Suprapubic skin (tissue), 4 donors: ENCODE measurements at regions not wholly inside any gene's neighbourhood (a gene's known extent, or its start where the extent isn't known, plus 50 kb on each side); places are given as distances from the start of the nearest gene placed in this dataset.

Experiments used
- DNase-seq, 2 donors: peaks; one replicate each; pipeline ENCODE4 v3.0.0-alpha.2; 2019; ENCODE audit warnings: low spot score in 2 of 2
- H3K27ac ChIP-seq: fragments of 200-600 bp; sonication (generic); one replicate; pipeline ENCODE4 v1.5.1; 2019
- H3K27me3 ChIP-seq: fragments of 200-600 bp; sonication (generic); one replicate; pipeline ENCODE4 v1.5.1; 2019
- H3K36me3 ChIP-seq: fragments of 200-600 bp; sonication (generic); one replicate; pipeline ENCODE4 v1.5.1; 2019
- H3K4me1 ChIP-seq: fragments of 200-600 bp; sonication (generic); one replicate; pipeline ENCODE4 v1.5.1; 2019
- H3K4me3 ChIP-seq: fragments of 200-600 bp; sonication (generic); one replicate; pipeline ENCODE4 v1.5.1; 2019; ENCODE audit warnings: mild to moderate bottlenecking
- H3K9me3 ChIP-seq: fragments of 200-600 bp; sonication (generic); one replicate; pipeline ENCODE4 v1.5.1; 2019
- EP300 ChIP-seq: sonication (generic); formaldehyde crosslinking; IDR thresholded peaks from one replicate; pipeline ENCODE4 v1.6.1; 2017; ENCODE audit warnings: antibody characterized with exemption
- POLR2A ChIP-seq, 2 donors: fragments of 450-650 bp; IDR thresholded peaks; one replicate each; pipeline ENCODE4 v1.6.1; 2017; ENCODE audit warnings: antibody characterized with exemption in 2 of 2, mild to moderate bottlenecking in 2 of 2, moderate library complexity in 2 of 2
- POLR2AphosphoS5 ChIP-seq, 3 donors: sonication (generic); formaldehyde crosslinking; IDR thresholded peaks; one replicate each; pipeline ENCODE4 v1.6.1; 2017; ENCODE audit warnings: antibody characterized with exemption in 3 of 3
- WGBS: methylation state at CpG from one replicate; pipeline ENCODE4 v1.1.5; 2018; 5-methylcytosine and 5-hydroxymethylcytosine counted together
- TF ChIP-seq, protein P1 (sequence below), 2 donors: fragments of 200-600 bp in 1 of 2; fragments of 450-650 bp in 1 of 2; sonication (generic) in 1 of 2; IDR thresholded peaks; one replicate each; pipeline ENCODE4 v1.5.1; 2016 to 2019; ENCODE audit warnings: antibody characterized with exemption in 2 of 2, mild to moderate bottlenecking in 1 of 2, moderate library complexity in 1 of 2

DNA sequence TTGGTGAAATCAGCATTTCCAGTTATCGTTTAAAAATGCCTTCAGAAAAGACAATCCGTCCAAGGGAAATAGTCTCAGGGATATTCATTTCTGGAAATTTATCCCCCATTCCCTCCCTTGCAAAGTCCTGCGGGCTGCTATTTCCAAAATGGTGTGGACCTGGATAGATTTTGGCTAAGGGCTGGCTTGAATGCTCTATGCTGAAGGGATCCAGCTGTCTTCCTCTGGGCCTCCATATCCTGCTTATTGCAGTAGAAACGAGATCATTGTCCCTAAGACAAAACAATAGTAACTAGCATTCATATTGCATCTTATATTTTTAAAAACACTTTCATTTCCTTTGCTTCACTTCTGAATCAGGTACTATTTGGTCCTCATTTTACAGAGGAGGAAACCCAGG, 129.9 kb downstream of the ANKRD60 start:
- no peak for DNase-seq
- Histone ChIP-seq H3K4me1 (peaks cover 6% of the 10 kb centered on the region), H3K27ac (no peak overlapping the region), H3K27me3 (no peaks in the 10 kb centered on the region), H3K4me3 (no peak overlapping the region), H3K36me3 (no peaks in the 10 kb centered on the region), H3K9me3 (no peaks in the 10 kb centered on the region)
- WGBS = 90% methylated on average over 4 of the region's 4 CpGs
- TF ChIP-seq EP300 (no peak), POLR2AphosphoS5 (IDR thresholded peaks at IDR 0.05) (no peak), POLR2A (IDR thresholded peaks at IDR 0.05) (no peak)
- TF ChIP-seq, protein P1, sequence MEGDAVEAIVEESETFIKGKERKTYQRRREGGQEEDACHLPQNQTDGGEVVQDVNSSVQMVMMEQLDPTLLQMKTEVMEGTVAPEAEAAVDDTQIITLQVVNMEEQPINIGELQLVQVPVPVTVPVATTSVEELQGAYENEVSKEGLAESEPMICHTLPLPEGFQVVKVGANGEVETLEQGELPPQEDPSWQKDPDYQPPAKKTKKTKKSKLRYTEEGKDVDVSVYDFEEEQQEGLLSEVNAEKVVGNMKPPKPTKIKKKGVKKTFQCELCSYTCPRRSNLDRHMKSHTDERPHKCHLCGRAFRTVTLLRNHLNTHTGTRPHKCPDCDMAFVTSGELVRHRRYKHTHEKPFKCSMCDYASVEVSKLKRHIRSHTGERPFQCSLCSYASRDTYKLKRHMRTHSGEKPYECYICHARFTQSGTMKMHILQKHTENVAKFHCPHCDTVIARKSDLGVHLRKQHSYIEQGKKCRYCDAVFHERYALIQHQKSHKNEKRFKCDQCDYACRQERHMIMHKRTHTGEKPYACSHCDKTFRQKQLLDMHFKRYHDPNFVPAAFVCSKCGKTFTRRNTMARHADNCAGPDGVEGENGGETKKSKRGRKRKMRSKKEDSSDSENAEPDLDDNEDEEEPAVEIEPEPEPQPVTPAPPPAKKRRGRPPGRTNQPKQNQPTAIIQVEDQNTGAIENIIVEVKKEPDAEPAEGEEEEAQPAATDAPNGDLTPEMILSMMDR (IDR thresholded peaks at IDR 0.05) = no peak

DNA sequence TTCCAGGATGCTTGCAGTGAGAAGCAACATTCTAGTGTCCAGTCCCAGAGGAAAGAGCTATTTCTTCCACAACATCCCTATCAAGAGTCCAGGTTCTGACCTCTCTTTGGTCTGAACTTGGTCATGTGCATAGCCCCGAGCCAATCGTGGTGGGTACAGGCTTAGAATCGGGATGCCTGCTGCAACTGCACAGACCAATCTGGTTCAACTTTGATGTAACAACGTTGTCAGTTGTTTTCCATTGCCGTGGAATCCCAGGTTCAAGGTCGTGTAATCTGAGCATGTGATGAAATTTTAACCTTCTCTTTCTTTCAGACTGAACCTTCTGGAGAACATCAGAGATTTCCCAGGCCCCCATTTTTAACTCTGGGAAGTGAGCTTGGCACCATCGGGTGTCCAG, 130.5 kb downstream of the ANKRD60 start:
- H3K4me3 ChIP-seq = no peak overlapping the region
- no peak for DNase-seq
- no peaks in the 10 kb centered on the region for H3K27me3 ChIP-seq
- TF ChIP-seq, protein P1 (IDR thresholded peaks at IDR 0.05) = no peak
- TF ChIP-seq POLR2A (IDR thresholded peaks at IDR 0.05) = no peak
- TF ChIP-seq EP300 = no peak
- no peak for TF ChIP-seq POLR2AphosphoS5 (IDR thresholded peaks at IDR 0.05)
- no peak overlapping the region for H3K27ac ChIP-seq
- no peaks in the 10 kb centered on the region for H3K36me3 ChIP-seq
- H3K4me1 ChIP-seq = peaks cover 6% of the 10 kb centered on the region
- no peaks in the 10 kb centered on the region for H3K9me3 ChIP-seq
- whole genome bisulfite sequencing = 94% methylated on average over 7 of the region's 7 CpGs

DNA sequence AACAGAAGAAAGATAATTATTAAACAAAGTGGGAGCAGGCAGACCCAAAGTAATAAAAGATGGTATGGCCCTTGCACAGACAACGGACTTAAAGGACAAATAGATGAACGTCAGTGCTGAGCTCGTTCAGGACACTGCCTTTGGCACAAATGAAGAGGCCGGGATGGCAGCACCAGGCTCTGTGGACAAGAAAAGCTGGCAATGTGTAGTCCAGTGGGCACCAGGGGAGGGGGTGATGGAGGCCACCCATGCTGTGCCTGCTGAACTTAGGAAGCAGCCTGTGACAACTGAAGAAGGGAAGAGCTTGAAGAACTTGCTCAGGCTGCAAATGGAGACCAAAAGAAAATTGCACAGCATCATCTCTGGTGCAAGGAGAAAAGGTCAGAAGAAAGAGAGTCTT, 131.0 kb downstream of the ANKRD60 start:
- H3K4me1 ChIP-seq = peaks cover 6% of the 10 kb centered on the region
- no peaks in the 10 kb centered on the region for H3K9me3 ChIP-seq
- no peaks in the 10 kb centered on the region for H3K36me3 ChIP-seq
- WGBS = 70% methylated on average over 4 of the region's 4 CpGs
- no peak for TF ChIP-seq POLR2AphosphoS5 (IDR thresholded peaks at IDR 0.05)
- TF ChIP-seq POLR2A (IDR thresholded peaks at IDR 0.05) = no peak
- TF ChIP-seq, protein P1 (IDR thresholded peaks at IDR 0.05) = no peak
- no peak for TF ChIP-seq EP300
- no peaks in the 10 kb centered on the region for H3K27me3 ChIP-seq
- no peak overlapping the region for H3K4me3 ChIP-seq
- H3K27ac ChIP-seq = no peak overlapping the region
- peak in 1 of 2 donors; percentile 40 for DNase-seq

DNA sequence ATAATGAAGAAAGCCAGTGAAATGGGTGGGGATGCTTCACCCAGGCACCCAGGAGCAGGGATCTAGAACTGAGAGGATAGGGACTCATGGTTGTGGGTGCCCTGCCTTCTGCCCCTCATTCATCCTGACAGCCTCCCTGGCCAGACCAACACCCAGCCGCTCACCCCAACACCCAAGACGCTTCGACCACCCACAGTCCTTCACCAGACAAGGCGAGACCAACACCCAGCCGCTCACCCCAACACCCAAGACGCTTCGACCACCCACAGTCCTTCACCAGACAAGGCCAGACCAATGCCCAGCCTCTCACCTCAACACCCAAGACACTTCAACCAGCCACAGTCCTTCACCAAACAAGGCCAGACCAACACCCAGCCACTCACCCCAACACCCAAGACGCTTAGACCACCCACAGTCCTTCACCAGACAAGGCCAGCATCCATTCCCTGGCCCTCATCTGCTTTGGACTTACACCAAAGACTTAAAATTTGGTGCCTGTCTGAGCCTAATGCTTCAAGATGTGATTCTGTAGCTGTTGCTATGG, 131.5 kb downstream of the ANKRD60 start:
- peaks cover 3% of the 10 kb centered on the region for H3K4me1 ChIP-seq
- TF ChIP-seq POLR2A (IDR thresholded peaks at IDR 0.05) = no peak
- no peak for TF ChIP-seq EP300
- TF ChIP-seq, protein P1 (IDR thresholded peaks at IDR 0.05) = no peak
- TF ChIP-seq POLR2AphosphoS5 (IDR thresholded peaks at IDR 0.05) = no peak
- peak in 1 of 2 donors; percentile 41 for DNase-seq
- no peaks in the 10 kb centered on the region for H3K27me3 ChIP-seq
- no peak overlapping the region for H3K27ac ChIP-seq
- WGBS = 77% methylated on average over 8 of the region's 8 CpGs
- no peaks in the 10 kb centered on the region for H3K9me3 ChIP-seq
- no peak overlapping the region for H3K4me3 ChIP-seq
- H3K36me3 ChIP-seq = no peaks in the 10 kb centered on the region

DNA sequence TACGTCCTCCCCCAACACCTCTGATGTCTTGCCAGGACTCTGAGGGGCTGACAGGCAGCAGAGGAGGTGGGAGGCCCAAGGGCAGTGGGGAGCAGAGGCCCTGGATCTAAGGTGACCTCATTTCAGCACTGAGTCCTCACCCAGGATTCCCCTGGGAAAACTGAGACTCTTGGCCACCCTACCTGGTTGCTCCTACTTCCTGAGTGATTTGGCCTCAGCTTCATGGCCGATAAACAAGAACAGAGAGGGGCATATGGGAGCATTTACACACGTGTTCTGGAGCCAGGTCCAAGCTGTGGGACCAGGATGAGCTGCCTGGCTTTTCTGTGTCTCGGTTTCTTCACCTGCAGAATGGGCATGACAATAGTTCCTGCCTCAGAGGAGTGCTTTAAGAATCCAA, 133.8 kb downstream of the ANKRD60 start:
- H3K4me3 ChIP-seq = no peak overlapping the region
- no peaks in the 10 kb centered on the region for H3K9me3 ChIP-seq
- TF ChIP-seq, protein P1 (IDR thresholded peaks at IDR 0.05) = no peak
- TF ChIP-seq EP300 = no peak
- TF ChIP-seq POLR2AphosphoS5 (IDR thresholded peaks at IDR 0.05) = no peak
- H3K4me1 ChIP-seq = no peaks in the 10 kb centered on the region
- 84% methylated on average over 4 of the region's 4 CpGs for WGBS
- no peak for DNase-seq
- no peak overlapping the region for H3K27ac ChIP-seq
- H3K36me3 ChIP-seq = no peaks in the 10 kb centered on the region
- H3K27me3 ChIP-seq = no peaks in the 10 kb centered on the region
